Liver (tissue), 3 donors: ENCODE measurements at regions not wholly inside any gene's neighbourhood (a gene's known extent, or its start where the extent isn't known, plus 50 kb on each side); places are given as distances from the start of the nearest gene placed in this dataset.

ENCODE experiments used
- GABPA ChIP-seq, 2 donors: IDR thresholded peaks in 1 of 2; conservative IDR thresholded peaks in 1 of 2; 2 replicates each; pipeline ENCODE4 v1.6.1; 2016; ENCODE audit warnings: antibody characterized with exemption in 2 of 2, mild to moderate bottlenecking in 1 of 2, moderate library complexity in 1 of 2
- HNF4A ChIP-seq, 2 donors: conservative IDR thresholded peaks; 2 replicates each; pipeline ENCODE4 v1.6.1; 2016; ENCODE audit warnings: antibody characterized with exemption in 2 of 2, mild to moderate bottlenecking in 2 of 2
- SP1 ChIP-seq: IDR thresholded peaks from 2 replicates; pipeline ENCODE4 v1.6.1; 2018; ENCODE audit warnings: antibody characterized with exemption, mild to moderate bottlenecking
- TAF1 ChIP-seq: conservative IDR thresholded peaks from 2 replicates; pipeline ENCODE4 v1.6.1; 2016; ENCODE audit warnings: antibody characterized with exemption, mild to moderate bottlenecking
- TF ChIP-seq, protein P1 (sequence below): fragments of 150-350 bp; IDR thresholded peaks from 2 replicates; pipeline ENCODE4 v1.5.1; 2017; ENCODE audit warnings: improper control_type of control experiment, low read depth, low read length; ENCODE audit not compliant: missing input control
- TF ChIP-seq, protein P2 (sequence below): IDR thresholded peaks from 2 replicates; pipeline ENCODE4 v1.6.1; 2016; ENCODE audit warnings: antibody characterized with exemption, mild to moderate bottlenecking
- donor health status: healthy.
- donor health status: healthy.

DNA sequence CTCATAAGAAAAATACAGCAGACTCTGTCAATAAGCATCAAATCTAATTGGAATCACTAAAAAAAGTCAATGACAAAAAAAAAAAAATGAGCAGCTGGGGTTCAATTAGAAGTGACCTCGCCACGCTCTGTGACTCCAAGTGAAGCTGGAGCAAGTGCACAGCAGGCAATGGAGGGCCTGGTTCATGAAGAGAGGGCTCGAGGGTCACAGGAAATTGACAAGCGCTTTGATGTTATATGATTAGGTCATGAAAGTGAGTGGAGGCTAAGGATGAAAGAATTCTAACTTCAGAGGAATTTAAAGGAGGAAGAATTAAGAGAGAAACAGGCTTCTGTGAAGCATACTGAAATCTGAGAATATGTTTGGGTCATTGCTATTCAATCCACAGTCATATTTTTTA is 85.4 kb upstream of the TMEM18 start:
- TF ChIP-seq, protein P1, sequence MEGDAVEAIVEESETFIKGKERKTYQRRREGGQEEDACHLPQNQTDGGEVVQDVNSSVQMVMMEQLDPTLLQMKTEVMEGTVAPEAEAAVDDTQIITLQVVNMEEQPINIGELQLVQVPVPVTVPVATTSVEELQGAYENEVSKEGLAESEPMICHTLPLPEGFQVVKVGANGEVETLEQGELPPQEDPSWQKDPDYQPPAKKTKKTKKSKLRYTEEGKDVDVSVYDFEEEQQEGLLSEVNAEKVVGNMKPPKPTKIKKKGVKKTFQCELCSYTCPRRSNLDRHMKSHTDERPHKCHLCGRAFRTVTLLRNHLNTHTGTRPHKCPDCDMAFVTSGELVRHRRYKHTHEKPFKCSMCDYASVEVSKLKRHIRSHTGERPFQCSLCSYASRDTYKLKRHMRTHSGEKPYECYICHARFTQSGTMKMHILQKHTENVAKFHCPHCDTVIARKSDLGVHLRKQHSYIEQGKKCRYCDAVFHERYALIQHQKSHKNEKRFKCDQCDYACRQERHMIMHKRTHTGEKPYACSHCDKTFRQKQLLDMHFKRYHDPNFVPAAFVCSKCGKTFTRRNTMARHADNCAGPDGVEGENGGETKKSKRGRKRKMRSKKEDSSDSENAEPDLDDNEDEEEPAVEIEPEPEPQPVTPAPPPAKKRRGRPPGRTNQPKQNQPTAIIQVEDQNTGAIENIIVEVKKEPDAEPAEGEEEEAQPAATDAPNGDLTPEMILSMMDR = no peak
- no peak for TF ChIP-seq HNF4A (conservative IDR thresholded peaks at IDR 0.05)
- no peak for TF ChIP-seq GABPA (IDR thresholded peaks at IDR 0.05 in 1 of 2, conservative IDR thresholded peaks at IDR 0.05 in 1 of 2)
- no peak for TF ChIP-seq SP1
- no peak for TF ChIP-seq TAF1
- TF ChIP-seq, protein P2, sequence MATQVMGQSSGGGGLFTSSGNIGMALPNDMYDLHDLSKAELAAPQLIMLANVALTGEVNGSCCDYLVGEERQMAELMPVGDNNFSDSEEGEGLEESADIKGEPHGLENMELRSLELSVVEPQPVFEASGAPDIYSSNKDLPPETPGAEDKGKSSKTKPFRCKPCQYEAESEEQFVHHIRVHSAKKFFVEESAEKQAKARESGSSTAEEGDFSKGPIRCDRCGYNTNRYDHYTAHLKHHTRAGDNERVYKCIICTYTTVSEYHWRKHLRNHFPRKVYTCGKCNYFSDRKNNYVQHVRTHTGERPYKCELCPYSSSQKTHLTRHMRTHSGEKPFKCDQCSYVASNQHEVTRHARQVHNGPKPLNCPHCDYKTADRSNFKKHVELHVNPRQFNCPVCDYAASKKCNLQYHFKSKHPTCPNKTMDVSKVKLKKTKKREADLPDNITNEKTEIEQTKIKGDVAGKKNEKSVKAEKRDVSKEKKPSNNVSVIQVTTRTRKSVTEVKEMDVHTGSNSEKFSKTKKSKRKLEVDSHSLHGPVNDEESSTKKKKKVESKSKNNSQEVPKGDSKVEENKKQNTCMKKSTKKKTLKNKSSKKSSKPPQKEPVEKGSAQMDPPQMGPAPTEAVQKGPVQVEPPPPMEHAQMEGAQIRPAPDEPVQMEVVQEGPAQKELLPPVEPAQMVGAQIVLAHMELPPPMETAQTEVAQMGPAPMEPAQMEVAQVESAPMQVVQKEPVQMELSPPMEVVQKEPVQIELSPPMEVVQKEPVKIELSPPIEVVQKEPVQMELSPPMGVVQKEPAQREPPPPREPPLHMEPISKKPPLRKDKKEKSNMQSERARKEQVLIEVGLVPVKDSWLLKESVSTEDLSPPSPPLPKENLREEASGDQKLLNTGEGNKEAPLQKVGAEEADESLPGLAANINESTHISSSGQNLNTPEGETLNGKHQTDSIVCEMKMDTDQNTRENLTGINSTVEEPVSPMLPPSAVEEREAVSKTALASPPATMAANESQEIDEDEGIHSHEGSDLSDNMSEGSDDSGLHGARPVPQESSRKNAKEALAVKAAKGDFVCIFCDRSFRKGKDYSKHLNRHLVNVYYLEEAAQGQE = no peak
